OCI-LY3 (cell line): ENCODE measurements at regions not wholly inside any gene's neighbourhood (a gene's known extent, or its start where the extent isn't known, plus 50 kb on each side); places are given as distances from the start of the nearest gene placed in this dataset.

ENCODE experiments used
- H2AFZ ChIP-seq: fragments of 200-600, 300-600 bp; shearing (Covaris generic); 2 replicates; pipeline ENCODE4 v1.6.0; 2014; ENCODE audit warnings: antibody characterized with exemption, low read depth, low read length
- H3K27ac ChIP-seq: fragments of 200-600, 300-600 bp; sonication (generic); 2 replicates; pipeline ENCODE4 v1.5.1; 2014; ENCODE audit warnings: mild to moderate bottlenecking, low read length, moderate library complexity, mixed read lengths
- H3K27me3 ChIP-seq: fragments of 200-600, 300-600 bp; sonication (generic); 2 replicates; pipeline ENCODE4 v1.6.1; 2014; ENCODE audit warnings: low read depth, low read length, mixed read lengths
- H3K36me3 ChIP-seq: fragments of 200-600, 300-600 bp; sonication (generic); replicated peaks from 2 replicates; pipeline ENCODE3; 2014; ENCODE audit warnings: low read depth, low read length, mixed read lengths
- H3K4me1 ChIP-seq: fragments of 300-600, 200-600 bp; sonication (generic); 2 replicates; pipeline ENCODE4 v1.6.1; 2014; ENCODE audit warnings: low read length, mixed read lengths
- H3K4me2 ChIP-seq: fragments of 200-600, 300-600 bp; sonication (generic); 2 replicates; pipeline ENCODE4 v1.6.1; 2014; ENCODE audit warnings: low read length, mixed read lengths
- H3K4me3 ChIP-seq: fragments of 300-600, 200-600 bp; sonication (generic); 2 replicates; pipeline ENCODE4 v1.5.1; 2014; ENCODE audit warnings: antibody characterized with exemption, mild to moderate bottlenecking, low read length, moderate library complexity
- H3K79me2 ChIP-seq: fragments of 300-600, 200-600 bp; shearing (Covaris generic); 2 replicates; pipeline ENCODE4 v1.6.1; 2014; ENCODE audit warnings: mild to moderate bottlenecking, low read length, mixed read lengths
- H3K9ac ChIP-seq: fragments of 300-600, 200-600 bp; shearing (Covaris generic); 2 replicates; pipeline ENCODE4 v1.6.0; 2014; ENCODE audit warnings: mild to moderate bottlenecking, low read length, moderate library complexity
- H3K9me3 ChIP-seq: fragments of 200-600, 300-600 bp; shearing (Covaris generic); 2 replicates; pipeline ENCODE4 v1.6.1; 2014; ENCODE audit warnings: low read length, mixed read lengths; ENCODE audit not compliant: insufficient read depth
- H4K20me1 ChIP-seq: fragments of 200-600, 300-600 bp; sonication (generic); 2 replicates; pipeline ENCODE4 v1.6.1; 2016; ENCODE audit warnings: low read length, mixed read lengths; ENCODE audit not compliant: insufficient read depth
- EZH2phosphoT487 ChIP-seq: fragments of 200-600 bp; shearing (Covaris generic); IDR thresholded peaks from 2 replicates; pipeline ENCODE4 v1.6.1; 2018; ENCODE audit warnings: antibody characterized with exemption, mixed run types, low read depth
- TF ChIP-seq, protein P1 (sequence below): fragments of 200-600, 300-600 bp; sonication (generic); IDR thresholded peaks from 2 replicates; pipeline ENCODE4 v1.5.1; 2014; ENCODE audit warnings: antibody characterized with exemption, low read length, low read depth

DNA sequence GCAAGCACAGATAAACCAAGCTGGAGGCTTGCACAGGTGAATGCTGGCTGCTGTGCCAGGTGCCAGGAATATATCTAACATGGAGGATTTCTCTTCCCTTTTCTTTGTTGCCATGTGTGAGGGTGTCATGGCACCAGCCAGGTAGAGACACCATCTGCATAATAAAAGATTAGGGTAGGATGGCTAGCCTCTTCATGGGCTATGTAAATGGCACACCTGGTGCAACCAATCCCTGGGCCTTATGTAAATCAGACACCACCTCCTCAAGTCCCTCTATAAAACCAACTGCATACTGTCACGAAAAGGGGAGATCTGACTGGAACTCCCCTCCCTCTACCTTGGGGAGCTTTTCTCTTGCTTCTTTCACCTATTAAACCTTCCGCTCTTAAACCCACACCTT lies 322.5 kb upstream of the POM121L12 start:
- Histone ChIP-seq H3K9ac (no peak overlapping the region), H3K4me2 (no peak overlapping the region), H3K27ac (peak overlapping the region; percentile 5; the same call in 1 of the 2 replicates), H2AFZ (0 out of 2 replicates have a peak overlapping the region, but pooled peaks have one; percentile 14), H3K4me1 (peaks cover 26% of the 10 kb centered on the region), H3K27me3 (no peaks in the 10 kb centered on the region), H3K79me2 (no peaks in the 10 kb centered on the region), H3K9me3 (peaks cover 29% of the 10 kb centered on the region), H3K36me3 (peaks cover 42% of the 10 kb centered on the region), H3K4me3 (no peak overlapping the region), H4K20me1 (no peaks in the 10 kb centered on the region)
- no peak for TF ChIP-seq EZH2phosphoT487
- TF ChIP-seq, protein P1, sequence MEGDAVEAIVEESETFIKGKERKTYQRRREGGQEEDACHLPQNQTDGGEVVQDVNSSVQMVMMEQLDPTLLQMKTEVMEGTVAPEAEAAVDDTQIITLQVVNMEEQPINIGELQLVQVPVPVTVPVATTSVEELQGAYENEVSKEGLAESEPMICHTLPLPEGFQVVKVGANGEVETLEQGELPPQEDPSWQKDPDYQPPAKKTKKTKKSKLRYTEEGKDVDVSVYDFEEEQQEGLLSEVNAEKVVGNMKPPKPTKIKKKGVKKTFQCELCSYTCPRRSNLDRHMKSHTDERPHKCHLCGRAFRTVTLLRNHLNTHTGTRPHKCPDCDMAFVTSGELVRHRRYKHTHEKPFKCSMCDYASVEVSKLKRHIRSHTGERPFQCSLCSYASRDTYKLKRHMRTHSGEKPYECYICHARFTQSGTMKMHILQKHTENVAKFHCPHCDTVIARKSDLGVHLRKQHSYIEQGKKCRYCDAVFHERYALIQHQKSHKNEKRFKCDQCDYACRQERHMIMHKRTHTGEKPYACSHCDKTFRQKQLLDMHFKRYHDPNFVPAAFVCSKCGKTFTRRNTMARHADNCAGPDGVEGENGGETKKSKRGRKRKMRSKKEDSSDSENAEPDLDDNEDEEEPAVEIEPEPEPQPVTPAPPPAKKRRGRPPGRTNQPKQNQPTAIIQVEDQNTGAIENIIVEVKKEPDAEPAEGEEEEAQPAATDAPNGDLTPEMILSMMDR: no peak

DNA sequence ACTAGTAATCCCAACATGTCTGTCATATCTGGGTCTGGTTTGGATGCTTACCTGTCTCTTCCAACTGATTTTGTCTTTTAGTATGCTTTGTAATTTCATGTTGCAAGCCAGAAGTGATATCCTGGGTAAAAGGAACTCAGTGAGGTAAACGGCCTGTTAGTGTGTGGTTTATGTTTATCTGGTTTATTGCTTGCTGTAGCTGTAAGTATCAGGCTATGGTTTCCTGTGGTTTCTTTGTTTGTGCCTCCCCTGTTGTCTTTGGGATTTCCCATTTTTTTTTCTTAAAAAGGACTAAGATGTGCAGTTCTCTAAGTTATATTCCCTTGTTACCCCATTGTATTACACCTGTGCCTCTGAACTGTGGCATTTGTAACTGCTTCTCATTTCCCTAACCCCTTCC lies 323.5 kb upstream of the POM121L12 start:
- Histone ChIP-seq H3K4me3 (no peak overlapping the region), H3K27ac (no peak overlapping the region), H2AFZ (0 out of 2 replicates have a peak overlapping the region, but pooled peaks have one; percentile 23), H3K4me2 (no peak overlapping the region), H3K36me3 (peaks cover 42% of the 10 kb centered on the region), H3K9me3 (peaks cover 29% of the 10 kb centered on the region), H3K27me3 (no peaks in the 10 kb centered on the region), H3K4me1 (peaks cover 36% of the 10 kb centered on the region), H3K9ac (no peak overlapping the region), H4K20me1 (no peaks in the 10 kb centered on the region), H3K79me2 (no peaks in the 10 kb centered on the region)
- TF ChIP-seq, protein P1: no peak
- no peak for TF ChIP-seq EZH2phosphoT487

DNA sequence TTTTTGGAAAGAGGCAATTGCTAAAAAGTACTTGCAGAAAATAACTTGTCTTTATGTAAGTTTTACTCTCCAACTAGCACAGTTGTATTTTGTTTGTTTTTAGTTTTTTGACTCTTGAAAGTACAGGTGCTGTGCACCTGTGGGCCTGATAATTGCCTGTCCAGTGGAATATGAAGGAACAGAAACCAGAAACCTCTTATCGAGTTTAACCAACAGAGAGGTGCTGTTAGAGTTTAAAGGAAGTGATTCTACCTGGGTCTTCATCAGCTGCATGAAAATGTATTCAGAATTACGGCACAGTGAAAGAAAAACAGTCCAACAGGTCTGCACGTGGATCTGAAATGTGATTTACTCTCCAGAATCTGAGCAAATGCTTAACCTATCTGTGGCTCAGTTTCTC lies 326.6 kb upstream of the POM121L12 start:
- Histone ChIP-seq H3K9ac (peak overlapping the region; percentile 60), H3K4me2 (peak overlapping the region; percentile 66), H3K9me3 (peaks cover 29% of the 10 kb centered on the region), H3K27me3 (no peaks in the 10 kb centered on the region), H4K20me1 (no peaks in the 10 kb centered on the region), H3K27ac (peak overlapping the region; percentile 93), H3K79me2 (no peaks in the 10 kb centered on the region), H3K4me3 (peak overlapping the region; percentile 31), H3K4me1 (peaks cover 48% of the 10 kb centered on the region), H3K36me3 (peaks cover 52% of the 10 kb centered on the region), H2AFZ (no peak overlapping the region)
- TF ChIP-seq, protein P1: no peak
- TF ChIP-seq EZH2phosphoT487: 0 out of 2 replicates have a peak, but pooled peaks have one; percentile 53

DNA sequence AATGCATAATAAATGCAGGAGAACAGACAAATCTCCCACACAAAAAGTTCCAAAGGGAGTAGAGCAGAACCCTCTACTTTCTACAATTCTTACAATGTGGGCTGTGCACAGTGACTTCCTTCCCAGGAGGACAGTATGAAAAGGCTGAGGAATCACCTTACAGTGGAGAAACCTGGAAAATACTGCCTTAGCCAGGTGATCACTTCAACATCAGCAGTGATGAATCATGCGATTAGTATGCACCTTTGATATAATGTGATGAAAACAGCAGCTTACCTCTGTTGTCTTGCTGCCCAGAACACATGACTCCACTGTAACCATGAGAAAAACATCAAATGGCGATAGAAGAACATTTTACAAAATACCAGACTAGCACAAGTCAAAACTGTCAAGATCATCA lies 329.7 kb upstream of the POM121L12 start:
- Histone ChIP-seq H3K27me3 (no peaks in the 10 kb centered on the region), H3K36me3 (peaks cover 32% of the 10 kb centered on the region), H3K9me3 (peaks cover 5% of the 10 kb centered on the region; the same call in 1 of the 2 replicates), H3K79me2 (no peaks in the 10 kb centered on the region), H4K20me1 (no peaks in the 10 kb centered on the region), H3K9ac (no peak overlapping the region), H3K4me2 (no peak overlapping the region), H3K27ac (0 out of 2 replicates have a peak overlapping the region, but pooled peaks have one; percentile 10), H3K4me1 (peaks cover 51% of the 10 kb centered on the region), H3K4me3 (no peak overlapping the region), H2AFZ (no peak overlapping the region)
- TF ChIP-seq, protein P1: no peak
